HCT116 (cell line): ENCODE measurements at regions not wholly inside any gene's neighbourhood (a gene's known extent, or its start where the extent isn't known, plus 50 kb on each side); places are given as distances from the start of the nearest gene placed in this dataset.

ENCODE experiments used
- ATAC-seq: fragments of 200-7000 bp; cut with Tn5 transposase; 2 replicates; pipeline ENCODE4 v1.9.1; 2020; ENCODE audit warnings: mild to moderate bottlenecking, moderate library complexity
- BruUV-seq: library from RNA; stranded (reverse); fragments of 400-500 nt; replicated peaks from 2 replicates; lab custom pipeline; 2021; lab: Mats Ljungman, UMichigan
- CTCF ChIA-PET: fragments of 300-600 bp; sonication (Branson Sonifier 250); formaldehyde crosslinking; loops from one replicate; lab custom pipeline; 2021; ENCODE audit warnings: antibody characterized with exemption; lab: Charles Lee
- POLR2A ChIA-PET: fragments of 300-600, 350-600 bp; sonication (Branson Sonifier 250); formaldehyde crosslinking; loops from one replicate; lab custom pipeline; 2021; ENCODE audit warnings: antibody characterized with exemption; lab: Charles Lee
- RAD21 ChIA-PET, 2 experiments: fragments of 300-600 bp; sonication (Branson Sonifier 250); formaldehyde crosslinking; loops; one replicate each; lab custom pipeline; 2023; ENCODE audit warnings: low total read pairs in 2 of 2; ENCODE audit not compliant: uncharacterized antibody in 2 of 2, unreplicated experiment in 2 of 2, low non-redundant PET in 1 of 2; lab: Charles Lee
- DNase-seq: peaks from one replicate; pipeline ENCODE4 v3.0.0-alpha.2; 2010; ENCODE audit warnings: low read depth, low spot score
- H2AFZ ChIP-seq: fragments of 200-600 bp; shearing (Covaris generic), sonication (generic); 2 replicates; pipeline ENCODE4 v1.6.1; 2017; ENCODE audit warnings: low read depth, mixed run types, mixed read lengths, antibody characterized with exemption, low read length; ENCODE audit not compliant: poor library complexity, severe bottlenecking
- H3K27ac ChIP-seq: 2 replicates; pipeline ENCODE4 v1.5.1; 2012; ENCODE audit warnings: low read depth, low read length
- H3K27me3 ChIP-seq: fragments of 200-600 bp; sonication (generic); 2 replicates; pipeline ENCODE4 v1.6.1; 2016; ENCODE audit warnings: mixed run types, low read length, mixed read lengths; ENCODE audit not compliant: insufficient read depth
- H3K36me3 ChIP-seq, 2 experiments: fragments of 200-500 bp in 1 of 2; fragments of 200-600 bp in 1 of 2; sonication (Bioruptor generic) in 1 of 2; sonication (generic) in 1 of 2; 2 replicates each; pipeline versions ENCODE4 v1.5.1 to v1.6.1; 2014 to 2016; ENCODE audit warnings: low read length in 2 of 2, inconsistent platforms in 1 of 2, mixed read lengths in 1 of 2, mixed run types in 1 of 2; ENCODE audit not compliant: insufficient read depth in 2 of 2, control insufficient read depth in 1 of 2
- H3K4me1 ChIP-seq, 2 experiments: fragments of 200-600 bp in 1 of 2; sonication (generic) in 1 of 2; 2 replicates each; pipeline versions ENCODE4 v1.5.1 to v1.6.1; 2012 to 2017; ENCODE audit warnings: low read length in 2 of 2, inconsistent platforms in 1 of 2, mild to moderate bottlenecking in 1 of 2, mixed read lengths in 1 of 2, mixed run types in 1 of 2, moderate library complexity in 1 of 2; ENCODE audit not compliant: insufficient read depth in 2 of 2, control insufficient read depth in 1 of 2
- H3K4me2 ChIP-seq: fragments of 200-600 bp; sonication (generic); 2 replicates; pipeline ENCODE4 v1.6.1; 2017; ENCODE audit warnings: mixed run types, low read length, mixed read lengths
- H3K4me3 ChIP-seq, 2 experiments: fragments of 200-600 bp in 1 of 2; sonication (generic) in 1 of 2; replicated peaks in 1 of 2; 2 replicates each; pipeline ENCODE4 v1.5.1; 2011 to 2016; ENCODE audit warnings: low read length in 2 of 2, control low read depth in 1 of 2, low read depth in 1 of 2, mild to moderate bottlenecking in 1 of 2, mixed read lengths in 1 of 2, mixed run types in 1 of 2
- H3K79me2 ChIP-seq: fragments of 200-600 bp; sonication (generic); 2 replicates; pipeline ENCODE4 v1.6.1; 2017; ENCODE audit warnings: mild to moderate bottlenecking, mixed run types, low read length, moderate library complexity, mixed read lengths; ENCODE audit not compliant: insufficient read depth
- H3K9ac ChIP-seq: fragments of 200-600 bp; sonication (generic); 2 replicates; pipeline ENCODE4 v1.6.1; 2016; ENCODE audit warnings: low read length, mixed read lengths
- H3K9me2 ChIP-seq: fragments of 200-600 bp; sonication (generic), shearing (Covaris generic); 2 replicates; pipeline ENCODE4 v1.6.1; 2017; ENCODE audit warnings: mixed run types, mild to moderate bottlenecking, moderate library complexity; ENCODE audit not compliant: insufficient read depth
- H3K9me3 ChIP-seq, 2 experiments: fragments of 200-500 bp in 1 of 2; fragments of 200-600 bp in 1 of 2; sonication (Bioruptor generic) in 1 of 2; sonication (generic) in 1 of 2; 2 replicates each; pipeline ENCODE4 v1.6.1; 2014 to 2017; ENCODE audit warnings: low read length in 2 of 2, mixed read lengths in 2 of 2, inconsistent platforms in 1 of 2, low read depth in 1 of 2, mild to moderate bottlenecking in 1 of 2, mixed run types in 1 of 2, moderate library complexity in 1 of 2; ENCODE audit not compliant: control insufficient read depth in 1 of 2, insufficient read depth in 1 of 2
- H4K20me1 ChIP-seq: fragments of 200-600 bp; sonication (generic), shearing (Covaris generic); 2 replicates; pipeline ENCODE4 v1.6.1; 2017; ENCODE audit warnings: mixed run types, mild to moderate bottlenecking, moderate library complexity; ENCODE audit not compliant: insufficient read depth
- CEBPB ChIP-seq: IDR thresholded peaks from 2 replicates; pipeline ENCODE4 v1.6.1; 2012; ENCODE audit warnings: low read depth
- ELF1 ChIP-seq: IDR thresholded peaks from 2 replicates; pipeline ENCODE4 v1.6.1; 2012; ENCODE audit warnings: low read depth, borderline replicate concordance
- EZH2 ChIP-seq: fragments of 200-600 bp; sonication (generic); IDR thresholded peaks from 2 replicates; pipeline ENCODE4 v1.6.1; 2017; ENCODE audit warnings: antibody characterized with exemption, mixed run types
- EZH2phosphoT487 ChIP-seq: fragments of 200-600 bp; IDR thresholded peaks from 2 replicates; pipeline ENCODE4 v1.6.1; 2018; ENCODE audit warnings: antibody characterized with exemption, borderline replicate concordance
- POLR2A ChIP-seq: IDR thresholded peaks from 2 replicates; pipeline ENCODE4 v1.7.0; 2011; ENCODE audit warnings: borderline replicate concordance; ENCODE audit not compliant: insufficient read depth, insufficient read length; ENCODE audit errors: extremely low read depth
- POLR2AphosphoS5 ChIP-seq: IDR thresholded peaks from 2 replicates; pipeline ENCODE4 v1.6.1; 2011; ENCODE audit warnings: mild to moderate bottlenecking, low read depth, low read length, moderate library complexity
- SIN3A ChIP-seq: IDR thresholded peaks from 2 replicates; pipeline ENCODE4 v1.6.1; 2012; ENCODE audit warnings: low read depth
- ZBTB33 ChIP-seq: IDR thresholded peaks from 2 replicates; pipeline ENCODE4 v1.6.1; 2011; ENCODE audit warnings: mild to moderate bottlenecking, low read length, moderate library complexity; ENCODE audit not compliant: insufficient replicate concordance; ENCODE audit errors: extremely low read depth
- ZFX ChIP-seq: fragments of 450-650 bp; IDR thresholded peaks from 2 replicates; pipeline ENCODE4 v1.6.1; 2017
- intact Hi-C: fragments of 100-400 bp; cut with micrococcal nuclease; formaldehyde crosslinking; loops from 2 replicates; pipeline ENCODE4 v1.10.0; 2022

- no peaks in the 10 kb centered on the region for H3K79me2 ChIP-seq
- ChIA-PET CTCF (no interaction called here), RAD21 (no interaction called here), POLR2A (no interaction called here)
- no peaks in the 10 kb centered on the region for H3K4me1 ChIP-seq
- H3K9me2 ChIP-seq = no peaks in the 10 kb centered on the region
- no peak for TF ChIP-seq EZH2
- TF ChIP-seq POLR2A = no peak
- no peak for TF ChIP-seq SIN3A
- no peak for TF ChIP-seq POLR2AphosphoS5
- no peak overlapping the region for H3K9ac ChIP-seq
- H3K4me3 ChIP-seq = no peak overlapping the region
- BruUV-seq = no TSS peak
- H3K4me2 ChIP-seq = no peak overlapping the region
- H3K9me3 ChIP-seq = peaks cover 0 to 15% of the 10 kb centered on the region in 2 experiments; a peak in 2 of 4 replicates
- H3K27ac ChIP-seq = no peak overlapping the region
- ATAC-seq (no peak), DNase-seq (no peak)
- no peaks in the 10 kb centered on the region for H4K20me1 ChIP-seq
- intact Hi-C loops = no loop called here
- H2AFZ ChIP-seq = no peak overlapping the region
- H3K36me3 ChIP-seq = no peaks in the 10 kb centered on the region; a peak in 1 of 4 replicates
- H3K27me3 ChIP-seq = no peaks in the 10 kb centered on the region
Observed at GRCh38 chr5:18526792-18527405, 892.6 kb downstream of the TAF11L14 start.

GRCh38 chr5:18533137-18533536, 898.9 kb downstream of the TAF11L14 start:
- intact Hi-C loops = no loop called here
- RAD21 ChIA-PET = no interaction called here
- no peaks in the 10 kb centered on the region for H3K27me3 ChIP-seq
- no peak overlapping the region for H2AFZ ChIP-seq
- ATAC-seq (no peak), DNase-seq (no peak)
- no peaks in the 10 kb centered on the region for H3K4me1 ChIP-seq
- no peak overlapping the region for H3K4me2 ChIP-seq
- no peaks in the 10 kb centered on the region for H3K79me2 ChIP-seq
- POLR2A ChIA-PET = no interaction called here
- no peak overlapping the region for H3K4me3 ChIP-seq
- no peaks in the 10 kb centered on the region for H3K36me3 ChIP-seq
- CTCF ChIA-PET = no interaction called here
- TF ChIP-seq ZFX (no peak), ZBTB33 (no peak), ELF1 (no peak), EZH2 (no peak), EZH2phosphoT487 (no peak), CEBPB (no peak), POLR2A (no peak)
- H3K27ac ChIP-seq = no peak overlapping the region
- BruUV-seq = no TSS peak
- no peak overlapping the region for H3K9ac ChIP-seq
- no peaks in the 10 kb centered on the region for H3K9me2 ChIP-seq
- no peaks in the 10 kb centered on the region for H4K20me1 ChIP-seq
- peaks cover 3 to 6% of the 10 kb centered on the region in 2 experiments; a peak in 2 of 4 replicates for H3K9me3 ChIP-seq
